Activated B cell treated with CpG ODN at 0.5 μM for 24 hours (primary cell): ENCODE measurements at regions not wholly inside any gene's neighbourhood (a gene's known extent, or its start where the extent isn't known, plus 50 kb on each side); places are given as distances from the start of the nearest gene placed in this dataset.

Experiments
- ATAC-seq: fragments of 200-7000 bp; cut with Tn5 transposase; one replicate; pipeline ENCODE4 v1.10.0; 2021; ENCODE audit warnings: low read depth, mild to moderate bottlenecking, moderate library complexity
- CTCF ChIA-PET: fragments of 350-600 bp; sonication (Branson Sonifier 250); formaldehyde crosslinking; loops from one replicate; lab custom pipeline; 2021; ENCODE audit warnings: antibody characterized with exemption; lab: Charles Lee
- POLR2A ChIA-PET: fragments of 350-600 bp; sonication (Branson Sonifier 250); formaldehyde crosslinking; loops from one replicate; lab custom pipeline; 2021; ENCODE audit warnings: antibody characterized with exemption; lab: Charles Lee
- DNase-seq: peaks from one replicate; pipeline ENCODE4 v3.0.0; 2022
- H3K27ac Mint-ChIP-seq: one replicate; pipeline ENCODE4 v1.8.0; 2020; ENCODE audit warnings: mixed read lengths
- H3K27me3 Mint-ChIP-seq: one replicate; pipeline ENCODE4 v1.8.0; 2021; ENCODE audit warnings: mixed read lengths
- H3K36me3 Mint-ChIP-seq: one replicate; pipeline ENCODE4 v1.8.0; 2021; ENCODE audit warnings: low read depth, mixed read lengths
- H3K4me1 Mint-ChIP-seq: one replicate; pipeline ENCODE4 v1.8.0; 2021; ENCODE audit warnings: mixed read lengths
- H3K4me3 Mint-ChIP-seq: one replicate; pipeline ENCODE4 v1.8.0; 2020; ENCODE audit warnings: mild to moderate bottlenecking, mixed read lengths
- H3K9me3 Mint-ChIP-seq: one replicate; pipeline ENCODE4 v1.8.0; 2020; ENCODE audit warnings: mixed read lengths
- intact Hi-C: fragments of 100-400 bp; cut with micrococcal nuclease; formaldehyde crosslinking; loops from one replicate; pipeline ENCODE4 v1.15.1; 2024
- TF ChIP-seq, protein P1 (sequence below): fragments of 200-600 bp; IDR thresholded peaks from one replicate; pipeline ENCODE4 v1.8.0; 2022; ENCODE audit warnings: antibody characterized with exemption, mild to moderate bottlenecking

DNA sequence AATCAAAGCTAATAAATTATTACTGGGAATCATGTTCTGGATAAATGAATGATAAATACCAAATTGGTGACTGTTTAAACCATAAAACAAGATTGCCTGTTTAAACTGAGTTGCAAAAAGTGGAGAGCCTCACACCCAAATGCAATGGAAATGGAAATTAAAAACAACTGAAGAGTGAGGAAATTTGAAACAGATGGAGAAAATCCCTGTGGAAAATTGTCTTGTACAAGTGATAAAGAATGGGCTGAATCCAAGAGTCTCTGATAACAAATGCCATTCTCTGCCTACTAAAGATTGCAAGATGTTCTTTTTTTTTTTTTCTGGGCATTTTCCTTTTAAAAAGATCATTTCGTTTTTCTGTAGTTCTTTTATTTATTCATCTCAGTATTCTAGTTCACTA is 426.3 kb downstream of the NLGN4X start:
- no peak overlapping the region for H3K4me3 Mint-ChIP-seq
- ChIA-PET CTCF (no interaction called here), POLR2A (no interaction called here)
- TF ChIP-seq, protein P1, sequence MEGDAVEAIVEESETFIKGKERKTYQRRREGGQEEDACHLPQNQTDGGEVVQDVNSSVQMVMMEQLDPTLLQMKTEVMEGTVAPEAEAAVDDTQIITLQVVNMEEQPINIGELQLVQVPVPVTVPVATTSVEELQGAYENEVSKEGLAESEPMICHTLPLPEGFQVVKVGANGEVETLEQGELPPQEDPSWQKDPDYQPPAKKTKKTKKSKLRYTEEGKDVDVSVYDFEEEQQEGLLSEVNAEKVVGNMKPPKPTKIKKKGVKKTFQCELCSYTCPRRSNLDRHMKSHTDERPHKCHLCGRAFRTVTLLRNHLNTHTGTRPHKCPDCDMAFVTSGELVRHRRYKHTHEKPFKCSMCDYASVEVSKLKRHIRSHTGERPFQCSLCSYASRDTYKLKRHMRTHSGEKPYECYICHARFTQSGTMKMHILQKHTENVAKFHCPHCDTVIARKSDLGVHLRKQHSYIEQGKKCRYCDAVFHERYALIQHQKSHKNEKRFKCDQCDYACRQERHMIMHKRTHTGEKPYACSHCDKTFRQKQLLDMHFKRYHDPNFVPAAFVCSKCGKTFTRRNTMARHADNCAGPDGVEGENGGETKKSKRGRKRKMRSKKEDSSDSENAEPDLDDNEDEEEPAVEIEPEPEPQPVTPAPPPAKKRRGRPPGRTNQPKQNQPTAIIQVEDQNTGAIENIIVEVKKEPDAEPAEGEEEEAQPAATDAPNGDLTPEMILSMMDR, result no peak
- no peak overlapping the region for H3K27ac Mint-ChIP-seq
- ATAC-seq (no peak), DNase-seq (no peak)
- H3K36me3 Mint-ChIP-seq, result no peaks in the 10 kb centered on the region
- H3K9me3 Mint-ChIP-seq, result peaks cover 2% of the 10 kb centered on the region
- intact Hi-C loops, result no loop called here
- H3K4me1 Mint-ChIP-seq, result no peaks in the 10 kb centered on the region
- H3K27me3 Mint-ChIP-seq, result no peaks in the 10 kb centered on the region

DNA sequence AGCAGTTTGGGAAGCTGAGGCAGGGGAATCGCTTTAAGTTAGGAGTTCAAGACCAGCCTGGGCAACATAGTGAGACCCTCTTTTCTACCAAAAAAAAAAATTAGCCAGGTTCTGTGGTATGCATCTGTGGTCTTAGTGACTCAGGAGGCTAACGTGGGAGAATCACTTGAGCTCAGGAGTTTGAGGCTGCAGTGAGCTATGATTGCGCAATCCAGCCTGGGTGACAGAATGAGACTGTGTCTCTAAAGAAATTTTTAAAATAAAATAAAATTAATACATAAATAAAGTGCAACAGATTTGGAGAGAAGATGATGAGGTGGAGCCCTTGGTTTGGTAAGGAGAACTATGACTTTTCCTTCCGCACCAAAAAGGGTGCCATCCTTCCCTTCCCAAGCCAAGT is 436.9 kb downstream of the NLGN4X start:
- CTCF ChIA-PET, result no interaction called here
- POLR2A ChIA-PET, result no interaction called here

DNA sequence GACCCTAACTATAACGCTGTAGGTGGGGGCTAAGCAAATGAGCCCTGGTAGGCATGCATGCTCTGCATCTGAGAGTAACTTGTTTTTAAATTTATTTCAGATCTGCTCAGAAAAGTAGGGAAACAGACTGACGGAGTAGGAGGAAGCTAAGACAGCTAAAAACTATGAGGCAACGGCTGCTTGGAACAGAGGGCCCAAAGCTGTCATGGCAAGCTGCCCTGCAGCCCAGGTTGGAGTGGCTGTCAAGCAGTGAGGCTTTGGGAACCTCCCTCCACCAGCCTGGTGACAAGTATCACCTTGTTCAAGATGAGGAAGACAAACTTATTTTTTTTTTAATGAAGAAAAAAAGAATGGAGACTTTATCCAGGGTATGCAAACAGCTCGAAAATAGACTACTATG is 439.8 kb downstream of the NLGN4X start:
- CTCF ChIA-PET, result no interaction called here

More for the DNA sequence above, 436.9 kb downstream of the NLGN4X start:
- ATAC-seq (no peak), DNase-seq (no peak)
- Mint-ChIP-seq H3K36me3 (no peaks in the 10 kb centered on the region), H3K9me3 (no peaks in the 10 kb centered on the region), H3K27ac (no peak overlapping the region), H3K4me1 (no peaks in the 10 kb centered on the region), H3K27me3 (no peaks in the 10 kb centered on the region), H3K4me3 (no peak overlapping the region)
- intact Hi-C loops, result no loop called here
- TF ChIP-seq, protein P1, result no peak

DNA sequence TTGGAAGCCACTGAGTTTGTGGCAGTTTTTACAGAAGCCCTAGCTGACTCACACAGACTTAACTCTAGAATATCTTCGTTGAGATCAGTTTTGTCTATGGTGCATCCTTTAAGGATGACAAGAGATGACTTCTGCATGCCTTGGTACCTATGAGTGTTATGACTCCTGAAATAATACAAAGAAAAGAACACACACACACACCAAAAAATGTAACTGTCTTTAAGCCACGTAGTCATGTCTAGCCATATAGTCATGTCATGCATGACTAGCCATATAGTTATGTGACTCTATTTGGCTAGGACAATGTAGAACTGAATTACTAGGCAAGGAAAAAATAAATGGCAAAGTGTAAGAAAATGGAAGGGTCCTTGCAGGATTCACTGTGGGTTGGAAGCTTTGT is 447.8 kb downstream of the NLGN4X start:
- POLR2A ChIA-PET, result no interaction called here
- intact Hi-C loops, result no loop called here
- no peaks in the 10 kb centered on the region for H3K4me1 Mint-ChIP-seq
- CTCF ChIA-PET, result no interaction called here
- DNase-seq, result no peak
- H3K36me3 Mint-ChIP-seq, result no peaks in the 10 kb centered on the region
- TF ChIP-seq, protein P1, result no peak
- no peaks in the 10 kb centered on the region for H3K9me3 Mint-ChIP-seq
- H3K27me3 Mint-ChIP-seq, result no peaks in the 10 kb centered on the region
- no peak overlapping the region for H3K27ac Mint-ChIP-seq
- no peak overlapping the region for H3K4me3 Mint-ChIP-seq
- ATAC-seq, result no peak

More for the DNA sequence above, 439.8 kb downstream of the NLGN4X start:
- ATAC-seq (no peak), DNase-seq (no peak)
- POLR2A ChIA-PET, result no interaction called here
- H3K9me3 Mint-ChIP-seq, result no peaks in the 10 kb centered on the region
- H3K27ac Mint-ChIP-seq, result no peak overlapping the region
- no peaks in the 10 kb centered on the region for H3K4me1 Mint-ChIP-seq
- no peaks in the 10 kb centered on the region for H3K27me3 Mint-ChIP-seq
- no peaks in the 10 kb centered on the region for H3K36me3 Mint-ChIP-seq
- intact Hi-C loops, result no loop called here
- no peak overlapping the region for H3K4me3 Mint-ChIP-seq
- TF ChIP-seq, protein P1, result no peak

DNA sequence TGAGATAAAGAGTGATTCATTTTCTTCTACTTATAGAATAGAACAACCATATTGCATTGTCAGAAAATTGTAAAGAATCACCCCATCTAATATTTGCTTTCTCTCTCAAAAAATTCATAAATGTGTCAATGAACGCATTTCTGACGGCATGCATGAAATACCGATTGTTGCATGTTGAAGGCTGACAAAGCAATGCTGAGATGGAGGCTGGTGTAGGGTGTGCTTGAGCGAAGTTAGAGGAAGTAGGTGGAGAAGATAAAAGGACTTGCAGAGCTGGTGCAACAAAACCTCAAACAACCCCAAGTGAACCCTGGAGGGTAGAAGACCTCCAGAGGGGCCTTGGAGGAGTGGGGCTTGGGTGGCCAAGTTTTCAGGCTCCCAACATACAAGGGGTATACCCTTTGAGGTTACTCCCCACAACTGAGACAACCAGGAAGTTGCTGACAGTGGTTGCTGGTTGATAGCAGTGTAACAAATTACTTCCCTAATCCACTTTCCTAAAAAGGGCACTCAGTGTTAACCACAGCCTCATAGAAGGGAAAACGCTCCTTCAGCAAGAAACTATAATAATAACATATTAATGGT is 452.7 kb downstream of the NLGN4X start:
- H3K27ac Mint-ChIP-seq, result no peak overlapping the region
- H3K36me3 Mint-ChIP-seq, result no peaks in the 10 kb centered on the region
- H3K9me3 Mint-ChIP-seq, result no peaks in the 10 kb centered on the region
- no peaks in the 10 kb centered on the region for H3K4me1 Mint-ChIP-seq
- no peak overlapping the region for H3K4me3 Mint-ChIP-seq
- ATAC-seq (no peak), DNase-seq (no peak)
- ChIA-PET CTCF (no interaction called here), POLR2A (no interaction called here)
- intact Hi-C loops, result no loop called here
- no peaks in the 10 kb centered on the region for H3K27me3 Mint-ChIP-seq
- TF ChIP-seq, protein P1, result no peak
